ENCODE measurements at regions not wholly inside any gene's neighbourhood (a gene's known extent, or its start where the extent isn't known, plus 50 kb on each side); places are given as distances from the start of the nearest gene placed in this dataset.

DNA sequence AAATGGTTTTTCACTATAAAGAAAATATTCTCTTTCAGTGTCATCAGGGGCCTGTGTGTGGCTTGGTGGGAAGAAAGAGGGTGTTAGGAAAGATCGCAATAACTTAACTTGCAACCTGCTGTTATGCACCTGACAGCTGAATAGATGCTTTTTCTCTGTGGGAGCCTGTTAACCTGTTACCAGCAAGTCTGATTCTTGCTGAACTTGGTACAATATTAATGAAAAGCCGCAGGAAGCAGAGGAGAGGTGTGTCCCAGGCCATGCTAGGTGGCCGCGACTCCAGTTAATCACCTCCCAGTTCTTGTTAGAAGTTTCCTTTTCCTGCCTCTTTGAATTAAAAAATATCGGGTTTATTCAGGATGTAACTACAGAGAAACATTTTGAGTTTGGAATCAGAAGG is 494.8 kb upstream of the AGA start:
- no peak for DNase-seq (ENCODE audit: low read depth in 1 of 2, low spot score in 1 of 2)

DNA sequence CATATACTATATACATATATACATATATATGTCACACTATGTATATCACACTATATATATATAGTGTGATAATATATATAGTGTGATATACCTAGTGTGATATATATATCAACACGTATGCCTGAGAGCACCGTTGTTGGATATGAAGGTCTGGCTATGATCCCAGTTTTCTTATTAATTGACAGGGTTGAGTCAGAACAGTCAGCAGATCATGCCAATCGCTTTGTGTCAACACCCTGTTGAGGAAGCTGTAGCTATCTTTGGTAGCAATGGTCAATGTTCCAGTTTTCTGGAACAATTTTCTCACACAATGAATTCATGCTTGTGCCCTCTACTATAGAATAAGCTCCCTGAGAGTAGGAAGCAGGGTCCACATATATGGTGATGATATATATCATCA is 496.0 kb upstream of the AGA start:
- DNase-seq (ENCODE audit: low read depth in 1 of 2, low spot score in 1 of 2) = no peak

DNA sequence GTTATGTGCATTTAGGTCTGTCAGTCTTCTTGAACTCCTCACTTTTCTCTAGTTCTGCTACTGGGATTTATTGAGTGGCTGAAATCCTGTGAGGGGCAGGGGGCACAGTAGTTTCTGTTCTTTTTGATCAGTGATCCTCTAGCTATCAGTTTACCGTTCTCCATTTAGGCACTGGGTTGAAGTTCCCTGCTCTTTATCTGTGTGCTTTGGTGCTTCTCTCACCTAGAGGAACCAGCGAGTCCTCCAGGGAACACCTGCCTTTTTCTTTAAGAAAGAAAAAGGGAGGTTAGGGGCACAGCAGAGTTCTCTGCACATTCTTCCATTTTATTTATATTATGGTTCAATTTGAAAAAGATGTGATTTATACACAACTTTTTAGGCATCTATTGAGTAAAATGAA is 503.0 kb upstream of the AGA start:
- DNase-seq (ENCODE audit: low read depth in 1 of 2, low spot score in 1 of 2) = no peak

DNA sequence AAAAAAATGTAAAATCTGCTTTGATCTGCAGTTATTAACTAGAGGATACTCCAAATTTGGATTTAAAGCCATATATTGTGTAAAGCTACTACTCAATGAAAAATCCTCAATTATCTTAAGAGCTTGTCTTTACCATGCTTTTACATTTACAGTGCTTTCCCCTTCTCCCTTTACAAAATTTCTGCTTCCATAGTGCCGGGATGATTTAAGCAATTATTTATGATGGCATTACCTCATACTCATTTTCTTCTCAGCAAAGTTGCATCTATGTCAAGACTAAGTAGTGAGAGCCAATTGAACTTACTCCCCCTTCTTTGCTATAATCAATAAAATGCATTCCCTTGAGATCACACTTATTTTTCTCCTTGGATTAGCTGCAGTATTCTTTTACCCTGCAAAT is 505.4 kb upstream of the AGA start:
- DNase-seq (ENCODE audit: low read depth in 1 of 2, low spot score in 1 of 2) = no peak

DNA sequence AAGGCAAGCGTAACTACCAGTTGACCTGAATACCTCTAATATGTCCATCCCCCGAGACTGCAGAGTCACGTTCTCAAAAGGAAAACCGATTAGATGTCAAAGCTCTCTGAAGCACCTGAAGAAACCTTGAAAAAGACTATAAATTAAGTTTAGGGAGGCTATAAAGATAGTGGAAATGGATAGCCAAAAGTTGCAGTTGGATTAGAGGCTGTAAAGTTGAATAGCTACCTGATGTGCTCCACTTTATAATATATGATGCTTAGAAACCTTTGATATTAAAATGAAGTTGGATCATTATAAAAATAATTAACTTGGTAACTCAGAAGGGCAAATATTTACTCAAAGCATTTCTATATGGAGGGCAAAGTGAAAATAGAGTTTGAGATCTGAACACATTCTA is 506.6 kb upstream of the AGA start:
- DNase-seq (ENCODE audit: low read depth in 1 of 2, low spot score in 1 of 2) = no peak

DNA sequence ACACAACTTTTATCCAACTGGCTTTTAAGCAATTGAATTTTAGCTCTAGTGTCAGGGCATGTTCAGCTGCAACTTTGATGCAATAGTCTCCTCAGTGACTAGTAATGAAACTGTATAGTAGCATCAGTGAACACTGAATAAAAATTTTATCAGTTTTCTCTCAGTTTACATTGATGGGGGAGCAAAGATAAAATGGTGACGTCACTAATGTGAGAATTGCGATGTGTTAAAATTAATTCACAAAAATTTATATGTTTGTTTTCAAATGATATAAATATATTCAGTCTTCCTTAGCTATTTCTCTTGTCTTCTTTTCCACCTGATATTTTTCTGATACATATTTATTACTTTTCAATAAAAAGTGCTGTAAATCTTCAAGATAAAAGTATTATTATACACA is 508.8 kb upstream of the AGA start:
- no peak for DNase-seq (ENCODE audit: low read depth in 1 of 2, low spot score in 1 of 2)

DNA sequence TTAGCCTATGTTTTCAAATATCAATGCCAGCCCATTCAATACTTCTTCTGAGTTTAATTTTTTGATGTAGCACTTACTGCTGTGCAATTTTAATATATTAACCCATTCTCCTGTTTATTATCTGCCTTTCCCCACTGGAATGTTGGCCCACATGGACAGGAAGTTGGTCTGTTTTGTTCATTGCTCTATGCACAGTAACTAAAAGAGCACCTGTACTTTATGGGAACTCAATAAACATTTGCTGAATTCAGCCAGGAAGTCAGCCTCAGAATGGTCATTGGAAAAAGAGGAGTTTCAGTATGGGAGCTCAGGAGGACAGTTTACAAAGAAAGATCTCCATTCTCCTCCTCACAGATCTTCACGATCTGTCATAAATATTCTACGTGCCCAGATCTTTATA is 510.5 kb upstream of the AGA start:
- no peak for DNase-seq (ENCODE audit: low read depth in 1 of 2, low spot score in 1 of 2)

DNA sequence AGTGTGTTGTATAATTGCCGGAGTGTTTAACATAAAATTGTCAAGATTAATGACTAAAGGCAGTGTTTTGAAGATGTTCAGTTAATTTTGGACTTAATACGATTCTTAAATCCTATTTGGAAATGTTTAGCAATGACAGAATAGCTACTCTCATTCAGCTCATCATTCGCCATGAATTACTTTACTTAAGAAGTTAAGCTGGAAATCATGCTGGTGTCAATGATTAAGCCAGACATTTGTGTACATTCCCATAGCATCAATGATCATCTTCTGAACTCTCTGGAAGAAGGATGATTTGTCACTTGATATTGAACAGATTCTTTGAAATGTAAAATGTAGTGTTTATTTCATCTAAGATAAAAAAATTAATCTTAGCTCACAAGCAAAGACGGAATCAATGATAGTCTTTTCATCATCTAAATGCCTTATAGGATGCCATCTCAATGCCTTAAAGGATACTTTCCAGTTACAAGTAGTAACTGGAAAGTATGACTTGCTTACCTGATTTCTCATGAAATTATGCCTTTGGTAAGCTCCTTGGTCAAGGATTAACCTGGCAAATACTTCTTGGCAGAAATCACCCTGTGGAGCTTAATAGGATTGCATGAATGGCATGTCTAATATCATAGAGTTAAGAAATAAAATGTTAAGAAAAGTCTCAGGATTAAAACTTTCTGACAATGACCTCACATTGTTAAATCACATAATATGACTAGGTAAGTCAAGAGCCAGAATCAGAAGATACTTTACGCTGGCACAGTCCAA is 515.5 kb upstream of the AGA start:
- DNase-seq (ENCODE audit: low read depth in 1 of 2, low spot score in 1 of 2) = no peak

DNA sequence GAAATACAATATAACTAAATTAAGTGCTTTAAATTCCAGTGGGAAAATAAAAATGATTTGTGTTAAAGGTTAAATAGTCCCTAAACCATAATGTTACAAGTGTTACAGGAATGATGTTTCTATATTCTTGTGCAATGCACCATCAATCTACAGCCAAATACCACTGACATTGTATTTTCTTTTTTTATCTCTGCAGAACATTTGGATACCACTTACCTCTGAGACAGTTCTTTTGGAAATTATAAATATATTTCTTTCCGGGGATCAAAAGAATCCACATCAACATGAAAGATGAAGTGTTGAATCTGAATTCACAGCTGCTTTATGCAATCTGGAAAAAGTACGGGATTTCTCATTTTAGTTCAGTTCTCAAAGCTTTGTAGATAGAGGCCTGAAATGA is 518.3 kb upstream of the AGA start:
- no peak for DNase-seq (ENCODE audit: low read depth in 1 of 2, low spot score in 1 of 2)

DNA sequence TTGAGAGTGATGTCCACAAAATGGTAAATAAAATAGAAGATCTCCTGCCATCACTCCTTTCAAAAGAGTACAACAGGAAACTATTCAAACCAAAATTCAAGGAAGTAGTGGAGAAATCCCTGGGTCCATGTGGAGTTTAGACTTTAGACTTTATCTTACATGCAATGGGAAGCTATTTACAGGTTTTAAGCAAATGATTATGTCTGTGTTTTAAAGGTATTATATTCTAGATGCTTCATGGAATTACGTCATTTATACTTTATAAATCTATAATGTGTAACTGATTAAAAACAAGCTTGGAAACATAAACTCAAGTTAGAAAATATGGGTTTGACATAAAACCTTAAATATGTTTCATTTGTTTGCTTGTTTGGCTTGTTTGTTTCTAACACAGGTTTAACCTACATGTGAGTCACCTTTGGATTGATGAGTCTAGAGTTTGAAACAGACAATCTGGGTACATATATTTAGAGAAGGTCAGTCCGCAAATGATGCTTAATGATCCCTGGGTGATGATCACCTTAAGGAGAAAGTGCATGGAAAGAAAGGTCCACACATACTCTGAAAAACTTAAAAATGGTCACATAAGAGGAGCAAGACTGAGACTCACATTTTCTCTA is 519.6 kb upstream of the AGA start:
- no peak for DNase-seq (ENCODE audit: low read depth in 1 of 2, low spot score in 1 of 2)

DNA sequence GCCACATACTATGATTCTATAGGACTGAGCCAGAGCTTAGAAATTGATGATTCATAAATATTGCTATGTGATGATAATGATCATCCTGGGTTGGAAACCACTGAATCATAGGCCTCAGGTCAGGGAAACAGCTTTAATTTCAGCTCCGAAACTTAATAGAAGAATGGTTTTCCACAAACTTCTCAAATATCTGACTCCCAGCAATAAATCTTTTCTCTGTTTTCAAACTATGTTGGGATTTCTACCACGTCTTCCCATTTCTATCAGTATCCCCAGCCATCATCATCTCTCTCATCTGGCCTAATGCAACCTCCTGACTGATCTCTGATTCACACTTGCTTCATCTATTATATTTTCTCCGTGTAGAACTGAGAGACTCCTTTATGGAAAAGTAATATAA is 521.8 kb upstream of the AGA start:
- DNase-seq (ENCODE audit: low read depth in 1 of 2, low spot score in 1 of 2) = no peak

DNA sequence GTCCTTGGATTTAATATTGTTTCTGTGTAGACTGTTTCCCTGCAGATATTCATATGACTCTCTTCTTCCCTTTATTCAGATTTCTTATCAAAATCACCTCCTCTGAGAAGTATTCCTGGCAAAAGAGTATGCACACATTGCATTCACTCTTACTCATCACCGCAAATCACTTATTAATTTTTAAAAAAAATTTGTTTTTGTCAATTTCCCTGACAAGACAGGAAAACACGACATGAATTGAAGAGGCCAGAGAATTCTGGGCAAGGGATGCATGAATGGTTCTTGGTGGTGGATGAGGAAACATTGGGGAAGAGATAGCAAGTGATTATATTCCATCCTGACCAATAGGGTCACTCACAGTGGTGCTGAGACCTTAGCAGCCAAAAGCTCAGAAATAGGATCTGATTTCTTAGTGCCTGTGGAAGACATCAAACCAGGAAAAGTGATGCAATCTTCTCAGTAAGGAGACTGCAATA is 522.5 kb upstream of the AGA start:
- no peak for DNase-seq (ENCODE audit: low read depth in 1 of 2, low spot score in 1 of 2)

DNA sequence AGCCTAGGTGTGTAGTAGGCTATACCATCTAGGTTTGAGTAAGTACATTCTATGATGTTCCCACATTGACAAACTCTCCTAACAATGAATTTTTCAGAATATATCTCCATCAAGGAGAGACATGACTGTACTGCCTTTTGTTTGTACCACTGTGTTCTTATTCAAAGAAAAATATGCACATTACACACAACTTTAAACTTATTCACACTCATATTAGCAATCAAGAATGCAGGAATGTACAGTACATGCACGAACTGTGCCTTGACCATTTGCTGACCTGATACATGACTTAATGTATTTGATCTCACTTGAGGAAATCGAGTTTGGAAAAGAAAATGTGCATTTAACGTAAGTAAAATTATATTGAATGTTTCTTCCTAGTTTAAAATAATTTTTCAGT is 525.1 kb upstream of the AGA start:
- no peak for DNase-seq (ENCODE audit: low read depth in 1 of 2, low spot score in 1 of 2)

DNA sequence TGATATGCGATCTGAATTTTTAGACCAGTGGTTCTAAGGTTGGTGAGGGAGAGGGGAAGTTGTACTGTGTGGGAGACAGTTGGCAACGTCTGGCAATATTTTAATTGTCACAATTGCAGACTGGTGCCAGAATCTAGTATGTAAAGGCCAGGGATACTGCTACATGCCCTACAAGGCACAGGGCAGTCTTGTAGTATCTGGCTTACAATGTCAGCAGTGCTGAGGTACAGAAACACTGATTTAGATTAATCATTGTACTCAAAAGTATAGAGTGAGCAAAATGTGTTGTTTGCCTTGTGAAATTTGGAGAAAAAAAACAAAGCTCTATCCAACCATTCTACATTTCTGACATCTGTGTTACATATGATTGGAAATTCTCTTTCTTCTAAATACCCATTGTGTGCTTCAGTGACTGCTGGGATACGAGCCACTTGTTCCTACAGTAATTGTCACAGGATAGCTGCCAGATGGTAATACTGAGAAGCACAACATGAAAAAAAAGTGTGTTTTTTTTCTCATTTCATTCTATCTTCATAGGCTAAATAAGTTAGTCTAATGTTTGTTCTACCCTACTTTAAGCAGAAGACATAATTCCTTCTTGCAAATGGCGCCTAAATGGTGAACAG is 526.7 kb upstream of the AGA start:
- no peak for DNase-seq (ENCODE audit: low read depth in 1 of 2, low spot score in 1 of 2)

DNA sequence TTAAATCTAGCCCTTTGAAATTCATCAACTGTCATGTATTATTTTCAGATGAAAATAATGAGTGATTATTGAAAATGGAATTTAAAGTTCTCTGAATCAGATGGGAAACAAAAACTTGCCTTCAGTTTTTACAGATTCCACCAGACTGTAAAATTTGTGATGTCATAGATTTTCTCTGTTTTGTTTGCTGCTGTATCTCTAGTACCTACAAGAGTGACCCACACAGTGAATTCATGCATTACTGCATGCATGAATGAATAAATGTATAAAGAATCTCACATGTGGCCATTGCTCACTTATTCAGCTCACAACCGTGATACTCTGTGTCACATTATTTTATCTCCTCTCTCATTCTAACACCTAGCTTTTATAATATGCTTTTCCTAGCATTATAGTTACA is 532.2 kb upstream of the AGA start:
- DNase-seq (ENCODE audit: low read depth in 1 of 2, low spot score in 1 of 2) = no peak

DNA sequence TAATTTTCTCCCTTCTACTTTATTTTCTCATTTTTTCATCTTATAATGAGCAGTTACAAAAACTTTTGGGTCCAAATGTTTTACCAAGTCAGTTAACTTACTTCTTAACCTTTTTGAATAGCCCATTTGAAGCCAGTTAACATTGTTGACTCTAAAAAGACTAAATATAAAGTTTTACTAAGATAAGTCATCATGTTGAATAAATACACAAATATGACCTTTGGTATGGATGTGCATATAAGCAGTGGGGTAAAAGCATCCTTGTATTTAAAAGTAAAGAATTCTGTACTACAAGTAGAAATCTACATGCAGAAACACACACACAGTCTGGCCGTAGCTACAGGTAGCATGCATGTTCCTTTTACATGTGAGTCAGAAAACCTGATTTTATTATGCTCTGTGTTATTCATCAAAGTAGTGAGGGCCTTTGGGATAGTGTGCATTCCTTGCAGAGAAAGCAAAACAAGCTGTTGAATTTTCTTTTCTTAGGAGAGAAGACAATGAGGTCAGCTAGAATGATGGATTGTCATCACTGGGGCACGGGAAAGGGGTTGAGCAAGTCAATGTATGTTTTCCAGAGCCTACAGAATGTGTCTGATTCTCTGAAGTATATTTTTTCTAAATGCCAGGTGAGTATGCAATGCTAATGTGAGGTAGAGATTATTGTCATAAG is 533.2 kb upstream of the AGA start:
- no peak for DNase-seq (ENCODE audit: low read depth in 1 of 2, low spot score in 1 of 2)

DNA sequence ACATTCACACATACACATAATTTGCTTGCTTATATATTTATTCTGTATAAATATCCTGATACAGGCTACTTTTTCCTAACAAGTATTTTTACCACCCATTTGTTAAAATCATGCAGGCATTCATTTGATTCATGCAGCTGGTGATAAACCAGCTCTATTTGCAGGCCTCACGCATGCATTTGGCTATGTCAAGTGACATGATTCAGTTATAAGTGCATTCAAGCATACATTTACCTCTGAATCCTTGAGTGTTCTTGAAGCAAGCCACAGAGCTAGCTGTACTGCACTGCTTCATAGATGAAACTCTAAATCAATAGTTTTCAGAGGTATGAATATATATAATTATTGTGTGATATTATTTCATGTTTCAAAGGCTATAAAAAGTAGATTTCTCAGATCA is 544.0 kb upstream of the AGA start:
- DNase-seq (ENCODE audit: low read depth in 1 of 2, low spot score in 1 of 2) = no peak

DNA sequence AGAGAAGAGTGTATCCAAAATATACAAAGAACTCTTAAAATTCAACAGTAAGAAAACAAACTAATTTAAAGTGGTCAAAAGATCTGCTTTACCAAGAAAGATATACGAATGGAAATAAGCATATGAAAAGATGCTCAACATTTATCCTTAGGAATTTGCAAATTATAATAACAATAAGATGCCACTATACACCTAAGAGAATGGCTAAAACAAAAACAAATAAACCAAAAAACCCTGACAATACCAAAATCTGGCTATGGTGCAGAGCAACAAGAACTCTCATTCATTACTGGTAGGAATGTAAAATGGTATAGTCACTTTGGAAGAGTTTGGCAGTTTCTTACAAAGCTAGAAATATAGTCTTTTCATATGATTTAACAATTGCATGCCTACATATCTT is 545.7 kb upstream of the AGA start:
- DNase-seq (ENCODE audit: low read depth in 1 of 2, low spot score in 1 of 2) = no peak

DNA sequence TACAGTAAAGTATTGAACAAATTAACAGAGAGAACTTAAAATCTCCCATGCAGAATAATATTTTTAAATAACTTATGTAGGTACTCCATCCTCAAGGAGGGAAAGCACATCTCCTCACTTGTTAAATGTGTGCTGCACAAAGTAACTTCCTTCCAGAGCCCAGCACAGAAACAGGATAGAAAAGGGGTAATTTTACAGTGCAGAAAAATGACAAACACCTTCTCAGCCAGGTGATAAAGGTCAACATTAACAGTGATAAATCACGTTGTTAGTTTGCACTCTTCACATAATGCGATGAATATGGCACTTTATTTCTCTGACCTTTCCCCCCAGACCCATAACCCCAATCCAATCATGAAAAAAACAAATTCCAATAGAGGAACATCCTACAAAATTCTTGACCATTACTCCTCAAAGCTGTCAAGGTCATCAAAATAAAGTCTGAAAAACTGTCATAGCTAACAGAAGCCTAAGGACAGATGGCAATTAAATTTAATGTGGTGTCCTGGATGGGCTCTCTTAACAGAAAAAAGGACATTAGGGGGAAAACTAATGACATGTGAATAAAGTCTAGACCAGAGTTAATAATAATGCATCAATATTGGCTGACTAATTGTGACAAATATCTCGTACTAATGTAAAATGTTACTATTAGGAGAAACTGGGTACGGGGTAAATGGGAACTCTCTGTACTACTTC is 547.4 kb upstream of the AGA start:
- no peak for DNase-seq (ENCODE audit: low read depth in 1 of 2, low spot score in 1 of 2)

DNA sequence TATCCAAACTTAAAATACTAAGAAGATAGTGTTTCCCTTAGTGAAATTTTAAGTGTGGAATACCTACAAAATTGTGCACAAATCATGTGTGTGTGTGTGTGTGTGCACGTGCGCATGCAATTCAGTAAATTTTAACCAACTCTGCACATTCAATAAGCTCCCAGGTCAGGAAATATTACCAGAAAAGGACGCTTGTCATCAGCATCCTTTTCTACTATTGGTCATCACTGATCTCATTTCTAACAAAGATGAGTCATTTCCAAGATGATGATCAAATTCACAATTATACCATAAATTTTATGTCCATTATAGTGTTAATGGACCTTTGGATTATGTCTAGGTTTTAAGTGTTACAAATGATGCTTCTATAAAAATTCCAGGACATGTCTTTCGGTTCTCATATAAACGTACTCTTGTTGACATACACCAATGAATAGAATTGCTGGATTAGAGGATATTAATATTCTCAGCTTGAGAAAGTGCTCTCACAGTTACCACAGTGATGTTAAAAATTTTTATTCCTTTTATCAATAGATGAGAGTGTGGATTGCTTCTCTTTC is 560.9 kb upstream of the AGA start:
- no peak for DNase-seq (ENCODE audit: low read depth in 1 of 2, low spot score in 1 of 2)

DNA sequence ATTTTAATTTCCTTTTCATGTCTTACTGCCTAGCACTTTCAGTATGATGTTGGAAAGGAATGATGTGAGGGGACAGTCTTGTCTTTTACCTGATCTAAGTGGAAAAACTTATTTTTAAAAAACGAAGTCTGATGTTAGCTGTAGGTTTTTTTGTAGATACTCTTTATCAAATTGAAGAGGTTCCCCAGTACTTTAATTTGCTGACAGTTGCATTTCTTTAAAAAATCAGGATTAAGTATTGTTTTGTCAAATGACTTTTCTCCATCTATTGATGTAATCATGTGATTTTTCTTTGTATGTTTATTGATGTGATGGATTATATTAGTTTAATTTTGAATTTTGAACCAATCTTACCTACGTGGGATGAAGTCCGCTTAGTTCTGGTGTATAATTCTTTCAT is 568.4 kb upstream of the AGA start:
- DNase-seq (ENCODE audit: low read depth in 1 of 2, low spot score in 1 of 2) = no peak
